Caco-2 (cell line): ENCODE measurements at regions not wholly inside any gene's neighbourhood (a gene's known extent, or its start where the extent isn't known, plus 50 kb on each side); places are given as distances from the start of the nearest gene placed in this dataset.

Experiments
- BruUV-seq: library from RNA; stranded (reverse); fragments of 400-500 nt; replicated peaks from 2 replicates; lab custom pipeline; 2021; lab: Mats Ljungman, UMichigan
- CTCF ChIA-PET: fragments of 300-600 bp; sonication (Branson Sonifier 250); formaldehyde crosslinking; loops from one replicate; lab custom pipeline; 2022; ENCODE audit warnings: antibody characterized with exemption; lab: Charles Lee
- POLR2A ChIA-PET: fragments of 300-600 bp; sonication (Branson Sonifier 250); formaldehyde crosslinking; loops from one replicate; lab custom pipeline; 2022; ENCODE audit warnings: antibody characterized with exemption; lab: Charles Lee
- DNase-seq, 2 experiments: peaks; one replicate each; pipeline versions ENCODE4 v3.0.0 to v3.0.0-alpha.2; 2020 to 2022
- H3K27me3 ChIP-seq: replicated peaks from 2 replicates; pipeline ENCODE4 v1.6.0; 2011; ENCODE audit warnings: low read length; ENCODE audit not compliant: control insufficient read depth, insufficient read depth
- H3K36me3 ChIP-seq: 2 replicates; pipeline ENCODE4 v1.5.1; 2011; ENCODE audit warnings: low read length; ENCODE audit not compliant: control insufficient read depth, insufficient read depth
- H3K4me1 ChIP-seq: fragments of 250-450 bp; sonication (Bioruptor Pico); 2 replicates; pipeline ENCODE4 v1.5.1; 2020; ENCODE audit warnings: mild to moderate bottlenecking
- H3K4me3 ChIP-seq: 2 replicates; pipeline ENCODE4 v1.5.1; 2011; ENCODE audit warnings: low read depth, mild to moderate bottlenecking, control low read depth, low read length
- H3K9me3 ChIP-seq: fragments of 250-450 bp; sonication (Bioruptor Pico); 2 replicates; pipeline ENCODE4 v1.5.1; 2020; ENCODE audit warnings: mild to moderate bottlenecking, moderate library complexity
- H3K27ac Mint-ChIP-seq: one replicate; pipeline ENCODE4 v1.8.0; 2022; ENCODE audit warnings: mixed read lengths; ENCODE audit not compliant: unreplicated experiment
- H3K27me3 Mint-ChIP-seq: one replicate; pipeline ENCODE4 v1.8.0; 2022; ENCODE audit warnings: mixed read lengths; ENCODE audit not compliant: insufficient read depth, unreplicated experiment
- H3K36me3 Mint-ChIP-seq: one replicate; pipeline ENCODE4 v1.8.0; 2022; ENCODE audit warnings: mild to moderate bottlenecking, mixed read lengths; ENCODE audit not compliant: insufficient read depth, unreplicated experiment
- H3K4me1 Mint-ChIP-seq: one replicate; pipeline ENCODE4 v1.8.0; 2022; ENCODE audit warnings: low read depth, mixed read lengths; ENCODE audit not compliant: unreplicated experiment
- H3K4me3 Mint-ChIP-seq: one replicate; pipeline ENCODE4 v1.8.0; 2022; ENCODE audit warnings: mild to moderate bottlenecking, moderate library complexity, mixed read lengths; ENCODE audit not compliant: unreplicated experiment
- H3K9me3 Mint-ChIP-seq: one replicate; pipeline ENCODE4 v1.8.0; 2022; ENCODE audit warnings: mixed read lengths; ENCODE audit not compliant: unreplicated experiment
- intact Hi-C: fragments of 100-400 bp; cut with micrococcal nuclease; formaldehyde crosslinking; loops from one replicate; pipeline ENCODE4 v1.10.0; 2022; ENCODE audit not compliant: unreplicated experiment
- TF ChIP-seq, protein P1 (sequence below), 2 experiments: fragments of 200-600 bp in 1 of 2; IDR thresholded peaks; 1 replicate in 1 of 2; 2 replicates in 1 of 2; pipeline versions ENCODE4 v1.5.1 to v1.8.0; 2011 to 2022; ENCODE audit warnings: antibody characterized with exemption in 1 of 2, control low read depth in 1 of 2, inconsistent platforms in 1 of 2, low read depth in 1 of 2, low read length in 1 of 2, mild to moderate bottlenecking in 1 of 2, moderate library complexity in 1 of 2; ENCODE audit not compliant: insufficient read depth in 1 of 2, severe bottlenecking in 1 of 2, unreplicated experiment in 1 of 2

DNA sequence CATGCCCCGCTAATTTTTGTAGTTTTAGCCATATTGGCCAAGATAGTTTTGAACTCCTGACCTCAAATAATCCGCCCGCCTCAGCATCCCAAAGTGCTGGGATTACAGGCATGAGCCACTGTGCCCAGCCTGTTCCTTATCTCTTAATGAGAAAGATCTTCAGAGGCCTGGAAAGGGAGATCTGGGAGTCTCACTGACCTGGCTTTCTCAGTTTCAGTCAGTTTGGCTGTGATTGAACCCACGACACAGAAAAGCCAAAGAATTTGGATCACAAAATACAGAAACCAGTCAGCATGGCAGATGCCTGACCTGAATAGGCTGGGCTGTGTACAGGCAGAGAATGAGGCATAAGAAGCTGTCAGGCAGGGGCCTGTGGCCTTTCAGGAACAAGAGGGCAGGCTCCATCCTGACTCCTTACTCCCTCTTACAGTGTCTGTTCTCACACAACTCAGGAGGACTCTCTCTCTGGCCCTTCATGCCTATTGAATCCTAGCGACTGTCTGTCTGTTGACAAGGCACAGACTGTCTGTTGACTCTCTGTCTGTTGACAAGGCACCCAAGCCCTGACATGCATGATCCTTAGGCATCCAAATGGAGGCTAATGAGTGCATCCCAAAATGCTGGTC, 366.5 kb upstream of the CCDC196 start:
- Mint-ChIP-seq H3K9me3 (no peaks in the 10 kb centered on the region), H3K4me3 (no peak overlapping the region), H3K27me3 (peaks cover 6% of the 10 kb centered on the region), H3K4me1 (peaks cover 11% of the 10 kb centered on the region), H3K27ac (no peak overlapping the region), H3K36me3 (no peaks in the 10 kb centered on the region)
- peaks cover 3% of the 10 kb centered on the region; the same call in 1 of the 2 replicates for H3K9me3 ChIP-seq
- POLR2A ChIA-PET, result no interaction called here
- peaks cover 10% of the 10 kb centered on the region; the same call in 1 of the 2 replicates for H3K4me1 ChIP-seq
- no peak for DNase-seq
- no TSS peak for BruUV-seq
- H3K4me3 ChIP-seq, result no peak overlapping the region
- H3K36me3 ChIP-seq, result no peaks in the 10 kb centered on the region
- no peaks in the 10 kb centered on the region for H3K27me3 ChIP-seq
- intact Hi-C loops, result no loop called here
- TF ChIP-seq, protein P1, sequence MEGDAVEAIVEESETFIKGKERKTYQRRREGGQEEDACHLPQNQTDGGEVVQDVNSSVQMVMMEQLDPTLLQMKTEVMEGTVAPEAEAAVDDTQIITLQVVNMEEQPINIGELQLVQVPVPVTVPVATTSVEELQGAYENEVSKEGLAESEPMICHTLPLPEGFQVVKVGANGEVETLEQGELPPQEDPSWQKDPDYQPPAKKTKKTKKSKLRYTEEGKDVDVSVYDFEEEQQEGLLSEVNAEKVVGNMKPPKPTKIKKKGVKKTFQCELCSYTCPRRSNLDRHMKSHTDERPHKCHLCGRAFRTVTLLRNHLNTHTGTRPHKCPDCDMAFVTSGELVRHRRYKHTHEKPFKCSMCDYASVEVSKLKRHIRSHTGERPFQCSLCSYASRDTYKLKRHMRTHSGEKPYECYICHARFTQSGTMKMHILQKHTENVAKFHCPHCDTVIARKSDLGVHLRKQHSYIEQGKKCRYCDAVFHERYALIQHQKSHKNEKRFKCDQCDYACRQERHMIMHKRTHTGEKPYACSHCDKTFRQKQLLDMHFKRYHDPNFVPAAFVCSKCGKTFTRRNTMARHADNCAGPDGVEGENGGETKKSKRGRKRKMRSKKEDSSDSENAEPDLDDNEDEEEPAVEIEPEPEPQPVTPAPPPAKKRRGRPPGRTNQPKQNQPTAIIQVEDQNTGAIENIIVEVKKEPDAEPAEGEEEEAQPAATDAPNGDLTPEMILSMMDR (IDR thresholded peaks at IDR 0.05; ENCODE audit: insufficient read depth in 1 of 2, low read depth in 1 of 2, low read length in 1 of 2, severe bottlenecking in 1 of 2, unreplicated experiment in 1 of 2), result no peak
- CTCF ChIA-PET, result no interaction called here

DNA sequence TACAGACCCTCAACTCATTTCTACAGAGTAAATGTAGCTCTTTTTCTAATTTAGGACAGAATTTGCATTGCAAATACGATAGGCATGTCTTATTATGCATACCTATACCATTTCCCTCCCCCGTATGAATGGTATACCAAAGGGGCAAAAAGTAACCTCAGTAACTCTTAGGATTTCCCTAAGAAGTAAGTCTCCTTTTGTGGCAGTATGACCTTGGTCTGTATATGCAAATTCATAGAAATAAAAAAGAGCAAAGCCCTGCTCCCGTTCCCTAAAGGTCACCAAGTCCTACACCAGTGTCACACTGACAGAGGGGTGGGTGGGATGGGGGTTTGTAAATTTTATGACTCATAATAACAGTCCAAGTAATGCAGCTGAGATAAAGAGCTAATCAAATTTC, 365.8 kb upstream of the CCDC196 start:
- ChIA-PET POLR2A (no interaction called here), CTCF (no interaction called here)
- Mint-ChIP-seq H3K27ac (no peak overlapping the region), H3K9me3 (no peaks in the 10 kb centered on the region), H3K27me3 (peaks cover 9% of the 10 kb centered on the region), H3K36me3 (no peaks in the 10 kb centered on the region), H3K4me3 (no peak overlapping the region), H3K4me1 (peaks cover 11% of the 10 kb centered on the region)
- Histone ChIP-seq H3K9me3 (peaks cover 3% of the 10 kb centered on the region; the same call in 1 of the 2 replicates), H3K4me1 (peaks cover 10% of the 10 kb centered on the region; the same call in 1 of the 2 replicates), H3K27me3 (no peaks in the 10 kb centered on the region), H3K4me3 (no peak overlapping the region), H3K36me3 (no peaks in the 10 kb centered on the region)
- no peak for DNase-seq
- TF ChIP-seq, protein P1 (IDR thresholded peaks at IDR 0.05; ENCODE audit: insufficient read depth in 1 of 2, low read depth in 1 of 2, low read length in 1 of 2, severe bottlenecking in 1 of 2, unreplicated experiment in 1 of 2), result no peak
- intact Hi-C loops, result no loop called here
- no TSS peak for BruUV-seq

DNA sequence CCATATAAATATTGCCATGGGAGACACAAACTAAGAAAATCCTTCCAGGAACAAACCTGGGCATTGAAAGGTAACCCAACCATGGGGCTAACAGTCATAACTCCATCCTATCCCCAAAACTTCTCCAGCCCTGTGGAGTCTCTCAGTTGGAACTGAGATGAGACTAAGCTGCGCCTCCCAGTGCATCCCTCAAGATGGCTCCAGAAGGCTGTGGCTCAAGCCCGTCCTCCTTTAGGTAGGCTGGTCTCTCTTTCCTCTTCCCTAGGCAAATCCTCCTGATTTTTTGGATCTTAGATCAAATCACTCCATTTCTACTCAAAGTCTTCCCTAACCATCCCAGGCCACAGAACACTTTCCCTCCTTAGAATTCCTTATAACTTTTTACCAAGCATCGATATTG, 364.3 kb upstream of the CCDC196 start:
- H3K36me3 ChIP-seq, result no peaks in the 10 kb centered on the region
- H3K36me3 Mint-ChIP-seq, result no peaks in the 10 kb centered on the region
- peaks cover 3% of the 10 kb centered on the region; the same call in 1 of the 2 replicates for H3K9me3 ChIP-seq
- H3K4me1 ChIP-seq, result peaks cover 10% of the 10 kb centered on the region; the same call in 1 of the 2 replicates
- POLR2A ChIA-PET, result no interaction called here
- no peaks in the 10 kb centered on the region for H3K9me3 Mint-ChIP-seq
- TF ChIP-seq, protein P1 (IDR thresholded peaks at IDR 0.05; ENCODE audit: insufficient read depth in 1 of 2, low read depth in 1 of 2, low read length in 1 of 2, severe bottlenecking in 1 of 2, unreplicated experiment in 1 of 2), result no peak
- intact Hi-C loops, result no loop called here
- no TSS peak for BruUV-seq
- peaks cover 9% of the 10 kb centered on the region for H3K27me3 Mint-ChIP-seq
- no peak overlapping the region for H3K27ac Mint-ChIP-seq
- no peak overlapping the region for H3K4me3 Mint-ChIP-seq
- no peak overlapping the region for H3K4me3 ChIP-seq
- DNase-seq, result no peak
- H3K27me3 ChIP-seq, result no peaks in the 10 kb centered on the region
- CTCF ChIA-PET, result no interaction called here
- H3K4me1 Mint-ChIP-seq, result peaks cover 11% of the 10 kb centered on the region
